Embryonic facial prominence (tissue), 1 donor: ENCODE measurements at regions not wholly inside any gene's neighbourhood (a gene's known extent, or its start where the extent isn't known, plus 50 kb on each side); places are given as distances from the start of the nearest gene placed in this dataset.

ENCODE experiments used
- DNase-seq: peaks from one replicate; pipeline ENCODE4 v3.0.0-alpha.2; 2016; ENCODE audit errors: extremely low spot score

DNA sequence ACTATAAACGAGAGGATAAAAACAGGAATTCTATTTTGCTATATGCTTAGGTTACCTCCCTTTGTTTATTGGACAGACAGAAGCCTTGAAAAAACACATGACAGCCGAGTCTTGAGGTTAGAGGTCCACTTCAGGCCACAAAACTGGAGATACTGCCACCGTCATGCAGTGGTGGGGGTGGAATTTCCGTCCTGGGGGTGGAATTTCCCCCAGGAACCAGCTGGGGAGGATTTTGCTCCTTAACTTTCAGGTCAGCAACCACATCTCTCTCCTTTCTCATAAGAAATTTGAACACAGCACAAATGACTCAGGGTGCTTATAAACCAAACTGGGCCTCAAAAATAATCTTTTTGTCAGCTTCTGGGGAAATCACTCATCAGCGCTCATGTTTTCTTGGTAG, 545.8 kb upstream of the ADAMTS9 start:
- DNase-seq: no peak

DNA sequence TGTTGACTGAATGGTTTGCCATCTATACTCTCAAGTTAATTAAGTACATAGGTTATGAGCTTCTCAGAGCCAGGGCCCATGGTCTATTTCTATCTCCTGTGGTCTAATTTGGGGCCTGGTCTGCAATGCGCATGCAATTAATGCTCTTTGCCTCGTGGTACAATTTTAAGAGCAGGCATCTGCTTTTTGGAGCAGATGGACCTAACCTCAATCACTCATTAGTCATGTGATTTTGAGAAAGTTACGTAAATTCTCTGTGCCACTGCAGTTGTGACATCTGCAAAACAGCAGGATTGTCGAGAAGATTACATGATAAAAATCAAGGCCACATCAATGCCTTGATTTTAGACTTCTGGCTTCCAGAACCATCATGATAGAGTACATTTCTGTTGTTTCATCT, 543.7 kb upstream of the ADAMTS9 start:
- DNase-seq: no peak

DNA sequence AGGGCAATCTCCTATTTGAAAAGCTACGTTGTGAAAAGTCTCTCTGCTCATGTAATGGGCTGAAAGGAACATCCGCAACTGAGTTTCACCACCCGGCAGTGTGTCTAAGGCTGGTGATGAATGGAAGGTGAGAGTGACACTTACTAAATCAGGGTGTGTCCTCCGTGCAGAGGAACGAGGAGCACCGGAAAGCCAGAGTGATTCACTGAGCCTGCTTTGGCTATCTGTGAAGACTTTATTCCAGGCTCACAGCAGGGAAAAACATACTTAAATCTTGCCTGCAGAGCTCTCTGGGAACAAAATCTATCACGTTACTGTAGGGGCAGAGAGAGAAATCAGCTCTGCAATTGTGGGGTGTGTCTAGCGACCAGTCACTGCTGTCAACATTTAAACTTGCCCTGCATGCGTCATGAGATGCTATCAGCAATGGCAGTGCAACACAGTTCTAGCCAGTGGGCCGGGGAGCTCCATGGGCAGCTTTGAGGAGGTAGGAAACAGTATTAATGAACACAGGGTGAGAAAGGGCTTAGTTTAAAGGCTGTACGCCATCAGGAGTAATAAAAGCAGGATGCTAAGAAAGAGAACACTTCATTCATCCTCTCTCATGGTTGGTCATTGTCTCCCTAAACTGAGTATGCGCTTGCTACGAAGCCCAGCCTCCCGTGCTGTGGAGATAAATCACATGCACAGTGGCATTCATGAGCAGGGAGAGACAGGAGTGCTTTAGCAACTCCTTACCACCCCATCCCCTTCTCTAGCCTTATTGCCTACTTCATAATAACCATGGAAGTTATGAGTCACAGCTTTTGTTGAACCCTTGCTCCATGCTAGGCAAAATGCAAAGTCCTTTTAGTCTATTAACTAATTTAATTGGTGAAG, 542.7 kb upstream of the ADAMTS9 start:
- no peak for DNase-seq

DNA sequence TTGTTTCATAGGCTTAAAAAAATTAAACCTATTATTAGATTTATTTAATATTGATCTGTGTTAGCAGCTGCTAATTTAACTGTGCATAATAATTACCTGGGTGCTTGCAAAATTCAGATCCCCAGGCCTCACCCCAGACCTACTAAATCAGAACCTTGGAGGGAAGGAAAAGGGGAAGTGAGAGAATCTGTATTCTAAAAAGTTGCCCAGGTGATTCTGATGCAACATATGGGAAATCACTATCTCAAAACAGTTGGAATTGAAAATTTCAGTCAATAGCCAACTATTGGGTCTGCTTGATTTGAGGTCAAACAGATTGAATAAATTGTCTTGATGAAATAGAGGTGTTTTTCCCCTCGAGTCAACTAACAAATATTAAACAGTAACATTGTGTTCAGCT, 538.5 kb upstream of the ADAMTS9 start:
- DNase-seq: no peak

DNA sequence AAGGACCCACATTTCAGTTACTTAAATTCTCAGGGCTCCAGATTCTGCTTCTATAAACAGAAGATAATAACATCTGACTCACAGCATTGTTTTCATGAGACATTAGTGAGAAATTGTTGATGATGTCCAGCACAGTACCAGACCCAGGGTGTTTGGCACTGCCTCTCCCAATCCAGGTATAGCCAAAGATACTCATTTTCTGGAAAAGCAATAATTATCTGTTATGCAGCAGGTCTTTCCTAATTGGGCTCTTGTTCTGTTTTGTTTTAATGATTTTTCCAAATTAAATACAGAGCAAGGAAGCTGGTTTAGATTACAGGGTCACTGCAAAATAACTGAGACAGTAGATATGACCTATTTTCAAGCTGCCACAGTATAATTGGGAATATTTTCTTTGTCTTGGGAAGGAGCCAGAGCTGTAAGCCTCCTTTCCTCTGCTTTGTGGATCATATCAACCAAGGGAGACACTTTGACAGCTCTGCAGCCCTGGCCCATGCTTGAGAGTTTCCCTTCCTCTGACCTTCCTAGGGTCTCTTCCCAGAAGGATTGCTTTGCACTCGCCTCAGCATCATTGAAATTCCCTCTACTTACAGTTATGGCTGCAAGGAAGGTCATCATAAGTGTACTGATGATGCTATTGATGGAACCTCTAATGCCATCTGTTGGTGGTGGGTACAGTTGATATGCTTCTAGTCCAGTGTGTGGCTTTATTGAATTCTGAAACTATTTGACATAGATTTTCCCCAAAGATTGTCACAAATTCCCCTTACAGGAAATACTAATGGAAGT, 522.4 kb upstream of the ADAMTS9 start:
- no peak for DNase-seq

DNA sequence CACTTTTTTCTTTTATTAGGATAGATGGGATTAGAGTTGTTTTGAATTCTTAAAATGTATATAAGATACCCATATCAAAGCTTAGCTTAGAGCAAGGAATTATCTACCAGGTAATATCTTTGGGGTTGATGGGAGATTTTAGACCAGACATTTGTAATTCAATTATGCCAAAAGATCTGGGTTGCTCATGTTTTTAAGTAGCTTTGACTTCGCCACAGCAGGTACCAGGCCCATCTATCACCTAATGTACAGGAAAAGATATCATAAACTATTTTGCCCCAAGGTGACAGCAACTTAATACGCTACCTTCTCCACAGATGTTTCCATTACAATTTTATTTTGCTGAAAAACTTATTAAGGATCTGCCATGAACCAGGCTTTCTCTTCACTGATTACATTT, 514.6 kb upstream of the ADAMTS9 start:
- DNase-seq: no peak

DNA sequence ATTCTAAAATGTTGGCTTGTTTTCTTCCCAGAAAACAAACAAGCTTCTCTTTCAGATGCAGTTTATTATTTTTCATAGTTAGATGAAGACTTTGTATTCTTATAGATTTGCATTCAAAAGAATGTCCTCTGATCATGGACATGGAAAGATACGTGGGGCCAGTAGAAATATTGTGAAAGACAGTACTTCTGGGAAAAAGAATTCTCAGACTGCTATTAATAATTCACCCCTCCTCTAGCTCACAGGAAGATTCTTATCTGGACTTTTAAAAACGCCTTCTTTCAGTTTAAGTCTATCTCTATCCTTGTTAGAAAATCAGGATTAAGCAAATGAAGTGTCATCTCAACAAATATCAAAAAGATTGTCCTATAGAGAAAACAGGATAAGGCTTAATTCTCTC, 514.1 kb upstream of the ADAMTS9 start:
- no peak for DNase-seq

DNA sequence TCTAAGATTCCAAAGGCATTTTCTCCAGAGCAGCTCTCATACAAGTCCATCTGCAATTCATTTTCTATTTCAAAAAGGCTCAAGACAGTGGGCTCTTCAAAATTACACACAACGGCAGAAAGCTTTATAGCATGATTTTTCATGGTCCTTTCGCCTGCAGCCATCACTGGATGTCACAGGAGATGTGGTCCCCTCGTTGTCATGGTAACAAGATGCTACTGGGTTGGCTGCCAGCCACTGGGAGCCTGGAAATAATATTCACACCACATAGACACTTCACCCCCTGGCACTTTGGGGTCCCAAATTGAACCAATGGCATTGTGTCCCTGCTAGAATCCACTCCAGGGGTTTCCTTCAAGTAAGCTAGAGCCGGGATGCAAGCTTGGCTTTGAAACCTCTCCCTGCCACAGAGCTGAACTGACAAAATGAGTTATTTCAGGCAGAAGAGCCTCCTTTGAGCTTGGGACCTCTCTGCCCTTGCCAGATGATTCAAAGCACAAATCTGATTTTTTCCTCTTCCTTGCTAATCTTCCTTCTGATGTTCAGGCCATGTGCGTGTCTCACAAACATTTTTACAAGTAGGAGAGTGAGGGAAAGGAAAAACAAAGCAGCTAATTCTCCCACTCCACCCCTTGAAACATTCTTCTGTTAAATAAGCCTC, 512.6 kb upstream of the ADAMTS9 start:
- DNase-seq: peak; percentile 29

DNA sequence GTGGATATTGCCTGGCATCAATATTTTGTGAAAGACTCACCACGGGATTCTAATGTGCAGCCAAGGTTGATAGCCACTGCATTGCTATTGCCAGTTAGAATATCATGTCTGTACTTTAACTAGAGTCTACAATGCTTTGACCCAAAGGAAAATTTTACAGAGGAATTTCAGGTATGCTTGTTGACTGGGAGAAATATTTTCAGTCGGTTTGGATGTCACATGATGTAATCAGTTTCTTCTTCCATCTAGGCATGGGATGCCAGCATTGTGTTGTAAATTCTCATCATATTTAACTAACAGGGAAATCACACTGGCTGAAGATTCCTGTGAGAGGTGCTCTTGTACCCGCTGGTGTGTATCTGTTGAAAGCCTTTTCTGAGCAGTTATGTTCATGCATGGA, 508.9 kb upstream of the ADAMTS9 start:
- DNase-seq: no peak

DNA sequence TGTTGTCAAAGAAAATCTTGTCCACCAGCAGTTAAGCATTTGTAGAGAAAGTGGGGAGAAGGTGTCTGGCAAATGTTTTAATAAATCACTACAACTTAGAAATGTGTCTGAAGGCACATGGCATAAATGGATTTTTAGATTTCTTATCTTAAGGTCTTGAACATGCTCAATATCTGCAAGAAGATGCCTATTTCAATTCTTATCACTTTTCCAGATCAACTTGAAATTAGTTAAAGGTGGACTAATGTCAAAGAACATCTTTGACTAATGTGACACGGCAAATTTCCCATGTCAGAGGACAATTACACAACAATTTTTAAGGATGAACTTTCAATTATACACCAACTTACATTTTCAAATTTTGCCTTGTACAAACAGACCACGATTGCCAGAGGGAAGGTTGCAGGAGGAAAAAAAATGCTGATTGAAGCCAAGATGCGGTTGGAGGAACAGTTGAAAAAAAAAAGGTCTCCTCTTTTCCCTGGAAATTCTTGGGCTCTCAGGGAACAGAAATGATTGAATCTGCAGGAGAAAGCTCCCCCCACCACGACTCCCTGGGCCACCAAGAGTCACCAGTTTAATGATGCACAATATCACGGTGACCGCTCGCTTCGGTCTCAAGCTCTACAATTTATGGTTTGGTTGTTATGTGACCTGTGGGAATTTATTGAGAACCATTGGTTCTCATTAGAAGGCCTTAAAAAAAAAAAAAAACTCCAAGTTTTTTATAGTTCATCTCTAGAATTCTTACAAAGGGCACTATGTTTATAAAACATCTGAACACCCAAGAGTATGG, 507.6 kb upstream of the ADAMTS9 start:
- no peak for DNase-seq

DNA sequence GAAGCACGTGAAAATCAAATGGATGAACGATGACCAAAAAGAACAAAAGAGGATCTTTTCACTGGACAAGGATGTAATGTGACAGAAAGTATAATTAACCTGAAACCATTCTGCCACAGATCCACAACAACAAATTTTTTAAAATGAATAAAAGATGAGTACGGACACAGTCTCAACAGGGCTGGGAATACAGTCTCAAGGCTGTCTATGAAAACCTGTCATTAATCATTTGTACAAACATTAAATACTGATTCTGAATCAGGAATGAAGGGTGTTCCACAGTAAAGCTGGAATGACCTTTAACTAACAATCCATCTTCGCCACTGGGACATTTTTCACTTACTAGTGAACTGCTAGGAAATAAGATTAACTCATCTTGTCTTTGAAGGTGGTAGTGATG, 506.9 kb upstream of the ADAMTS9 start:
- DNase-seq: no peak

DNA sequence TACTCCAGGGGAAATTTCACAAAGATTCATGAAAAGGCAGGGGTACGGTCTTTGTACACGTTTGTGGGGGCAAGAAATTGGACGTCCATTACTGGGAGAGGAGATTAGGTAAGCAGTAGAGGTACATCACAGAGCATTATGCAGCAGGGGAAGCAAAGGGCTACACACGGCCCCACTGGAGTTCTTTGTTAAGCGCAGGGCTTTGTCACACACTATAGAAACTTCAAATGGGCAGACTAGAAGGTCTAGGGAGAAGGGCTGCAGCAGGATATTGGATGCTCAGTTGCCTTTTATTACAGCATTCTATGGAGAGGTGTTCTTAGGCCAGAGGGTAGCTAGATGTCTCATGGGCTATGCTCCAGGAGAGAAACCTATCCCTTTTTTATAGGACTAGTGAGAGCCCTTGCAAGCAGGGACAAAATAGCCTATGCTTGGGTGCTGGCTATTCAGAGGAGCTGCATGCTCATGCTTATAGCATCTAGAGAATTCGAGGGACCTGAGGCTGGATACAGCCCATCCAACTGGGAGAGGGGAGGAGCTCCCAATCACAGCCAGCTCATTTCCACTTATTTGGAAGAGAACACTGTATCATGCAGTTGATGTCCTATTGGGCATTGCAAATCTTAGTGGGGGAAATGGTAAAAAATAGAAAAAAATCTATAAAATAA, 506.4 kb upstream of the ADAMTS9 start:
- DNase-seq: no peak

DNA sequence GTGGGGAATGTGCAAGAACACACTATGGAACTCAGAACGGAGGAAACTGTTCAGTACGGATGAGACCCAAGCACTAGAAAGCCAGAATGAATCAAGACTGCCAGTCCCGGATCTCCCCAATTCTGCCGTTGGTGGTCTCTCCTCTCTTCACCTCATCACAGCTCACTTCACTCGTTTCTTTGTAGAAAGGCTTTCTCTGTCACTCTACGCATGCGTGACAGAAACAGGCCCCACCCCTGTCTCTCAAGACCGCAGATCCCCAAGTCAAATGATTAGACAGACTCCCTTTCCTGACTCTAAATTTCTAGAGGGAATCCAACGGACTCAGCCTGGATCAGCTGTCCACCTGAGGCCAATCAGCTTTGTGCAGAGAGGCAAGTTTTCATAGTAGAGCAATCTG, 505.7 kb upstream of the ADAMTS9 start:
- DNase-seq: no peak

DNA sequence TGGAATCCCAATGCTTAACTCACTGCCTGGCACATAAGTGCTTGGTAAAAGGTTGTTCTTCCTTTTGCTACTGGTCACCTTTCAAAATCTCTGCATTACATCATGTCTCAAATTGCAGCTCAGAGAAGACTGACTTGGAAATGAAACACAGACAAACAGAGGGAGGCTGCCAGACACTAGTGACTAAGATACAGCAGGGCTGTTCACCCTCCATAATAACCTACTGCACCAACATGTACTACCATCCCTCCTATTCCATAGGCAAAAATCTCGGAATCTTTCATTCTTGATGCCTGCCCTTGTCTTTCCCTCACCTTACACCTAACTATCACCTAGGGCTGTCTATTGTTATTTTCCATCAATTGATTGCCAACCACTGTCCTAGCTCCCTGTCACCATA, 502.3 kb upstream of the ADAMTS9 start:
- DNase-seq: no peak

DNA sequence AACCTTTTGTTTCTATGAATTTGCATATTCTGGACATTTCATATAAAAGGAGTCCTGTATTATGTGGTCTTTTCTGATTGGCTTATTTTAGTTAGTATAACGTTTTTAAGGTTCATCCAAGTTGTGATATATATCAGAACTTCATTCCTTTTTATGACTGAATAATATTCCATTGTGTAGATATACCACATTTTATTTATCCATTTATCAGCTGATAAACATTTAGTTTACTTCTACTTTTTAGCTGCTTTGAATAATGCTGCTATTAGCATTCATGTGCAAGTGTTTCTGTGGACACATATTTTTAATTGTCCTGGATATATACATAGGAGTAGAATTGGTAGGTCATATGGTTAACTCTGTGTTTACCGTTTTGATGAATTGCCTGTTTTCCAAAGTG, 498.5 kb upstream of the ADAMTS9 start:
- DNase-seq: no peak

DNA sequence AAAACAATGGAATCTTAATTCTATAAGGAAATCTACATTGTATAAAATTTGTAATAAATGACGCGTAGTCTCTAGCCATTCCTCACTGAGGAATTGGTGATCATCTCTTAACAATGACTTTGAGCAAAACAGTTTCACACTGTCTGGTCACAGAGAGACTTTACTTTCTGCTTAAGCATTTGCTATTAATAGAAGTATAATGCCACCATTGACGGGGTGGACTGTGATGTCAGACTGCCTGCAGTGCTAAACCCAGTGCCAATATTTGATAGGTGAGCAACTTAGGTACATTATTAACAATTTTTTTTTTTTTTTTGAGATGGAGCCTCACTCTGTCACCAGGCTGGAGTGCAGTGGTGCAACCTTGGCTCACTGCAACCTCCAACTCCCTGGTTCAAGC, 494.9 kb upstream of the ADAMTS9 start:
- DNase-seq: no peak

DNA sequence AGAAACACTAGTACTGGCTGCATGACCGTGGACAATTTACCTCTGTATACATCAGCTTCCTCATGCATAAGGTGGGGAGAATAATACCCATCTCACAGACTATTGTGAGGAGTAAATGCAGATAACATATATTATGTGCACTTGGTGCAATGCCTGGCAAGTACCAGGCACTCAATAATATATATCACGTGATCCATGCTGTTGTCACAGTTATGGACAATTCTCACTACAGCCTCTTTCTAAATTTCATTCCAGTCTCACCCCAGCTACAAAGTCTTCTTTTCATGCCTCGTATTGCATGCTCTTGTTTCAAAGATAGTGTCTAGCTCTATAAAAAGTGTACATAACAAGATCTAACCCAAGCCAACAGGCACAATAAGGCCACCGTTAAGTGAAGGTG, 494.3 kb upstream of the ADAMTS9 start:
- DNase-seq: no peak

DNA sequence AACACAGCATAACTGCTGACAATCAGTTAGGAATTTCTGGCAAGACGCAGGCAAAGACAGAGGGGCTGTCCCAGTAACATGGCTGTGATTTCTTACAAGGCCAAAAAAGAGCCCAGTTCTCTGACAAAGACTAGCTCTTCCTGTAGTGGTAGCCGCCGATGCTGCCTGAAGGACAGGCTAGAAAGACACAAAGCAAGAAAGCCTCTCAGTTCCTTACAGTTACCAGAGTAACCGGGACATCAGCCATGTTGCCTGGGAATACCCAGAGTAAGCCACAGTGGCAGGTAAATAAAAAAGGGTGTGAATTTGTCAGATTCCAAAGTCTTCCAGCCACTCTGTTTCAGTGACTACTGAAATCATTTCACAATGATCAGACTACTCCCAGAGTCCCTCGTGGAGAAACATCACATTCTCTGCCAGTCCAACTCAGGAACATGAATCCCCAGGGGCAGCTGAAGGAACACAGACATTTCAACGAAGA, 493.6 kb upstream of the ADAMTS9 start:
- no peak for DNase-seq

DNA sequence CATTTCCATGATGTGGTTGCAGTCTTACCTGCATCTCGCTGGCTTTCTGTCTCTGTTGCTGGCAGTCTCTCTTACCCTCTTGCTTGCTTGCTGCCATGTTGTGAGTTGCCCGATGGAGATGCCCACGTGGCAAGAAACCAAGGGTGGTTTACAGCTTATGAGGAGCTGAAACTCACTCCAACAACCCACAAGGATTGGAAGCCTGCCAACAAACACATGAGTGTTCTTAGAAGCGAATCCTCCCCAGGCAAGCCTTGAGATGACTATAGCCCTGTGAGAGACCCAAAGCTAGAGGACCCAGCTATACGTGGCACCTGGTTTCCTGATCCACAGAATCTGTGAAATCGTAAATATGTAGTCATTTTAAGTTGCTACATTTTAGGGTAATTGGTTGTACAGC, 490.9 kb upstream of the ADAMTS9 start:
- DNase-seq: no peak

DNA sequence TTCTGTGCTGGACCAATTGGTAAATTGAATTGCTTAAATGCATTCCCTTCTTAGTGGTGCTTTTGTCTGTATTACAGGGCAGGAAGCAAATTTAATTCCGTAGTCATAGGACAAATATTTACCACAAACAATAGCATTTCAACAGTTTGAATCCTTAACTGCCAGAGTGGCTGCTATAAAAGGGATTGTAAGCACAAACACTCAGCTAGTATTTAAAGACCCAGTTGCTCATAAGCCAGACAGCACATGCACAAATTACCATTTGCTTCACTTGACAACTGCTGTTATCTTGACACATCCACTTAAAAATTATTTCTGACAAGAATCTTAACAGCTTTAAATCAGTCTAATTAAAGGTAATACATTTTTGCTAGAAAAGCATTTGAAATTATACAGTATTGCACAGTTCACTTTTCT, 490.2 kb upstream of the ADAMTS9 start:
- DNase-seq: no peak

DNA sequence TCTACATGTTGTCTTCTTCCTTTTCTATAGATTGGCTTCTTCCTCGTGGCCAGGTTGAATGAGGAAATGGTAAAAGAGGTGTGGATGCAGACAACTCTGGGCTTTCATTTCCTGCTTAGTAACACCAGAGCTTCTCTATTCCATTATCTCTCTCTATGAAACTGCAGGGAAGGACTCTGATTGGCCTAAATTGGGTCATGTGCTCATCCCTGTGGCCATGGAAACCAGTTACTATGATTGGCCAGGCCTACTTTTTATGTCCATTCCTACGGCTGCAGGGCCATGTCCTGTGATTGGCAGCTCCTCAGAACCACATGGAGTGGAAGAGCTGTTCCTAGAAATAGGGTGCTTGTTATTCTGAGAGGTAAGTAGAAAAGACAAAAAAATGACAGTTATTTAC, 486.9 kb upstream of the ADAMTS9 start:
- DNase-seq: no peak
